BE2C (cell line): ENCODE measurements at regions not wholly inside any gene's neighbourhood (a gene's known extent, or its start where the extent isn't known, plus 50 kb on each side); places are given as distances from the start of the nearest gene placed in this dataset.

Source experiments
- DNase-seq: peaks from one replicate; pipeline ENCODE4 v3.0.0-alpha.2; 2020
- H3K27me3 ChIP-seq: fragments of 250-450 bp; sonication (Bioruptor Pico); 2 replicates; pipeline ENCODE4 v1.5.1; 2020; ENCODE audit warnings: mild to moderate bottlenecking
- H3K36me3 ChIP-seq: fragments of 250-450 bp; sonication (Bioruptor Pico); 2 replicates; pipeline ENCODE4 v1.5.1; 2020; ENCODE audit warnings: mild to moderate bottlenecking
- H3K4me1 ChIP-seq: fragments of 250-450 bp; sonication (Bioruptor Pico); 2 replicates; pipeline ENCODE4 v1.5.1; 2020
- H3K4me3 ChIP-seq: 2 replicates; pipeline ENCODE4 v1.5.1; 2011; ENCODE audit warnings: low read depth, low read length
- H3K9me3 ChIP-seq: fragments of 250-450 bp; sonication (Bioruptor Pico); 2 replicates; pipeline ENCODE4 v1.5.1; 2020
- CTCF ChIP-seq: IDR thresholded peaks from 2 replicates; pipeline ENCODE4 v1.5.1; 2012; ENCODE audit warnings: mild to moderate bottlenecking, low read depth, low read length

DNA sequence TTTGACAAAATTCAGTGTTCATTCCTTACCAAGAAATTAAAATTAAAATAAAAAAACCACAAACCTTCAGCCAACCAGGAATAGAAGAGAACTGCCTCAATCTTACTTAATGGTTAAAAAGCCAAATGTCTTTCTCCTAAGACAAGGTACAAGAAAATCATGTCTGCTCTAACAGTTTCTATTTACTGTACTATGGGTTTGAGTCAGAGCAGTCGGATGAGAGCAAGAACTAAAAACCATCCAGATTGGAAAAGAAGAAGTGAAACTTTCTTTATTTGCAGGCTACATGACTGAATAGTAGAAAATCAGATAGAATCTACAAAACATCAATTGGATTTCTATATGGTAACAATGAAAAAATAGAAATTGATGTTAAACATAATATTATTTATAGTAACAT lies 555.5 kb upstream of the TNP1 start:
- peaks cover 6% of the 10 kb centered on the region for H3K4me1 ChIP-seq
- no peaks in the 10 kb centered on the region for H3K9me3 ChIP-seq
- H3K27me3 ChIP-seq: no peaks in the 10 kb centered on the region
- no peaks in the 10 kb centered on the region for H3K36me3 ChIP-seq
- no peak overlapping the region for H3K4me3 ChIP-seq
- TF ChIP-seq CTCF: no peak
- no peak for DNase-seq

DNA sequence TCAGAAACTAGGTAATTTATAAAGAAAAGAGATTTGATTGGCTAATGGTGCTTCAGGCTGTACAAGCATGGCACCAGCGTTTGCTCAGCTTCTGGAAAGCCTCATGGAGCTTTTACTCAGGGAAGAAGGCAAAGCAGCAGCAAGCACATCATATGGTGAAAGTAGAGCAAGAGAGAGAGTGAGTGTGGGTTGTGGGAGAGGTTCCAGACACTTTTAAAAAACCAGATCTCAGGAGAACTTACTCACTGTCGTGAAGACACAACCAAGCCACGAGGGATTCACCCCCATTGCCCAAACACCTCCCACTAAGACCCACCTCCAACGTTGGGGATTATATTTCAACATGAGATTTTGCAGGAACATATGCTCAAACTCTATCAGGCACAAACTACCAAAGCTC lies 554.6 kb upstream of the TNP1 start:
- no peak overlapping the region for H3K4me3 ChIP-seq
- H3K9me3 ChIP-seq: no peaks in the 10 kb centered on the region
- no peak for TF ChIP-seq CTCF

DNA sequence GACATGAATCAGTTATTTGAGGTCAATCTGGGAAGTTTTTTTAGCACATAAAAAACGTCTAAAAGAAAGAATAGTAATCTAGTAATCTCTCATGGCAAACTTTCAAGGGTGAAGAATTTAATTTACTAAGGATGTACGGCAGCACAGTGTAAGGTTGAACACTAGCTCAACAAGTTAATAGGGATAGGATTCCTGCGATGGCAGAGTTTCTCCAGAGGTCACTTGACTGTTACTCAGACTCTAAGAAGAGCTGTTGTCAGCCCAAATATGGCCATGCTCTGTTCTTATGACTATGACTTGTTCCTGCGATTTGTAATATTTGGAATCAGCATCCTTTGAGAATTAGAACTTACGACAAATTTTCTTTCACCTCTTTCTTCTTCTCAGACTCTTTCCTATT lies 553.3 kb upstream of the TNP1 start:
- Histone ChIP-seq H3K4me3 (no peak overlapping the region), H3K27me3 (no peaks in the 10 kb centered on the region), H3K36me3 (no peaks in the 10 kb centered on the region), H3K4me1 (peaks cover 6% of the 10 kb centered on the region), H3K9me3 (no peaks in the 10 kb centered on the region)
- no peak for TF ChIP-seq CTCF
- no peak for DNase-seq

More for the DNA sequence above, 554.6 kb upstream of the TNP1 start:
- H3K27me3 ChIP-seq: no peaks in the 10 kb centered on the region
- H3K36me3 ChIP-seq: no peaks in the 10 kb centered on the region
- H3K4me1 ChIP-seq: peaks cover 6% of the 10 kb centered on the region
- no peak for DNase-seq

DNA sequence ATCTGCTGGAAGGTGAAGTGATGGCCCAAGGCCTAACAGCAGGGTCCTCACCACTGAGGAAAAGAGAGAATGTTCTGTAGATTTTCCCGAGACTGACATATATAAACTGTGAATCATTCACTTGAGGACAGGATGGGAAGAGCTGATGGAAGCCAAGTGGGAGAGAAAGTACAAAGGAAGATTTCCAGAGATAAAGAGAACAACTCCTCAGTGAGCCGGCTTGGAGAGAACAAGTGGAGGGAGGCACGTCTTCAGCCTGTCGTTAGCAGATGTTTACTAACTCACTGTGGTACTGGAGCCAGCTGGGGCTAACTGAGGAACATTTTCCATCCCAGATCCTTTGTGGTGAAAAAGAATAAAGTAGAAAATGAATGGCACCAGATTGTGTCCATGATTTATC lies 552.9 kb upstream of the TNP1 start:
- Histone ChIP-seq H3K27me3 (no peaks in the 10 kb centered on the region), H3K4me1 (peaks cover 6% of the 10 kb centered on the region), H3K36me3 (no peaks in the 10 kb centered on the region), H3K4me3 (no peak overlapping the region), H3K9me3 (no peaks in the 10 kb centered on the region)
- no peak for TF ChIP-seq CTCF
- DNase-seq: no peak

DNA sequence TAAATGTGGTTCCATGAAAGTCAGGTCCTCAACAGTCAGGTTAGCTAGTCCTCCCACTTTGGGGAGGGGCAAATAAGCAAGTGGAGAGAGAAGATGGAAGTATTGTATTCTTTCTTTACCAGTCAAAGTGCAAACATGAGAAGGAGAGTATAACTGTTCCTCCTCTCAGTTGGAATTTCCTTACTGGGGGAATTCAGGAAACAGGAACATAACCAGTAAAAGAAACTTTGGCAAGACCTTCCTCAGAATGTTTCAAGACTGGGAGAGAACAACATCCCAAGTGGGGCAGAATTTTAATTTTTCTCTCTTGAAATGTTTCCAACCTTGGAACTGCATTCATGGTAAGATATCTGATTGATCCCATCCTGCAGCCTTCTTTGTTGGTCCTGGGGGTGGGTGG lies 552.4 kb upstream of the TNP1 start:
- no peaks in the 10 kb centered on the region for H3K9me3 ChIP-seq
- no peak for DNase-seq
- no peaks in the 10 kb centered on the region for H3K27me3 ChIP-seq
- H3K4me3 ChIP-seq: no peak overlapping the region
- peaks cover 6% of the 10 kb centered on the region for H3K4me1 ChIP-seq
- no peaks in the 10 kb centered on the region for H3K36me3 ChIP-seq
- no peak for TF ChIP-seq CTCF

GRCh38 chr2:217410681-217410960 lies 550.8 kb upstream of the TNP1 start:
- peaks cover 6% of the 10 kb centered on the region for H3K4me1 ChIP-seq
- no peak for DNase-seq
- no peak overlapping the region for H3K4me3 ChIP-seq
- H3K36me3 ChIP-seq: no peaks in the 10 kb centered on the region
- no peaks in the 10 kb centered on the region for H3K27me3 ChIP-seq
- no peaks in the 10 kb centered on the region for H3K9me3 ChIP-seq
- no peak for TF ChIP-seq CTCF
